ENCODE measurements at regions not wholly inside any gene's neighbourhood (a gene's known extent, or its start where the extent isn't known, plus 50 kb on each side); places are given as distances from the start of the nearest gene placed in this dataset.

GRCh38 chr6:167581637-167582036 is 245.1 kb upstream of the AFDN start:
- Histone ChIP-seq H3K27me3 (no peaks in the 10 kb centered on the region), H3K9me3 (ENCODE audit: low read depth) (no peaks in the 10 kb centered on the region), H3K27ac (no peak overlapping the region), H3K36me3 (no peaks in the 10 kb centered on the region), H3K4me3 (no peak overlapping the region), H3K4me1 (ENCODE audit: low read depth) (no peaks in the 10 kb centered on the region)
- no peak for TF ChIP-seq CTCF (IDR thresholded peaks at IDR 0.05; ENCODE audit: low read depth, low read length)
- DNase-seq (ENCODE audit: low read depth in 1 of 2, low spot score in 1 of 2) = no peak

- H3K36me3 ChIP-seq = no peaks in the 10 kb centered on the region
- H3K27me3 ChIP-seq = no peaks in the 10 kb centered on the region
- H3K4me1 ChIP-seq (ENCODE audit: low read depth) = peaks cover 6% of the 10 kb centered on the region
- TF ChIP-seq CTCF (IDR thresholded peaks at IDR 0.05; ENCODE audit: low read depth, low read length) = no peak
- H3K9me3 ChIP-seq (ENCODE audit: low read depth) = no peaks in the 10 kb centered on the region
- no peak overlapping the region for H3K27ac ChIP-seq
- DNase-seq (ENCODE audit: low read depth in 1 of 2, low spot score in 1 of 2) = no peak
- H3K4me3 ChIP-seq = no peak overlapping the region
Observed at GRCh38 chr6:167583412-167583811, 243.3 kb upstream of the AFDN start.

GRCh38 chr6:167588181-167588919 is 238.4 kb upstream of the AFDN start:
- Histone ChIP-seq H3K27me3 (no peaks in the 10 kb centered on the region), H3K4me3 (no peak overlapping the region), H3K36me3 (no peaks in the 10 kb centered on the region), H3K9me3 (ENCODE audit: low read depth) (no peaks in the 10 kb centered on the region), H3K4me1 (ENCODE audit: low read depth) (peaks cover 6% of the 10 kb centered on the region), H3K27ac (no peak overlapping the region)
- DNase-seq (ENCODE audit: low read depth in 1 of 2, low spot score in 1 of 2) = no peak
- TF ChIP-seq CTCF (IDR thresholded peaks at IDR 0.05; ENCODE audit: low read depth, low read length) = no peak

- Histone ChIP-seq H3K27ac (no peak overlapping the region), H3K4me1 (ENCODE audit: low read depth) (peaks cover 6% of the 10 kb centered on the region), H3K9me3 (ENCODE audit: low read depth) (no peaks in the 10 kb centered on the region), H3K27me3 (no peaks in the 10 kb centered on the region), H3K36me3 (no peaks in the 10 kb centered on the region), H3K4me3 (no peak overlapping the region)
- no peak for DNase-seq (ENCODE audit: low read depth in 1 of 2, low spot score in 1 of 2)
- TF ChIP-seq CTCF (IDR thresholded peaks at IDR 0.05; ENCODE audit: low read depth, low read length) = no peak
Observed at GRCh38 chr6:167588920-167589614, 237.6 kb upstream of the AFDN start.

- H3K9me3 ChIP-seq (ENCODE audit: low read depth) = no peaks in the 10 kb centered on the region
- no peak overlapping the region for H3K4me3 ChIP-seq
- no peak for DNase-seq (ENCODE audit: low read depth in 1 of 2, low spot score in 1 of 2)
- H3K4me1 ChIP-seq (ENCODE audit: low read depth) = peaks cover 6% of the 10 kb centered on the region
- H3K27ac ChIP-seq = no peak overlapping the region
- H3K36me3 ChIP-seq = no peaks in the 10 kb centered on the region
- H3K27me3 ChIP-seq = no peaks in the 10 kb centered on the region
- no peak for TF ChIP-seq CTCF (IDR thresholded peaks at IDR 0.05; ENCODE audit: low read depth, low read length)
Observed at GRCh38 chr6:167589615-167589940, 237.1 kb upstream of the AFDN start.

Data from cardiac muscle cell (in vitro differentiated cells and primary cell).